HG02885 (cell line): ENCODE measurements at regions not wholly inside any gene's neighbourhood (a gene's known extent, or its start where the extent isn't known, plus 50 kb on each side); places are given as distances from the start of the nearest gene placed in this dataset.

Experiments used
- ATAC-seq: cut with Tn5 transposase; IDR thresholded peaks from one replicate; pipeline ENCODE4 v1.9.1; 2021; ENCODE audit warnings: mild to moderate bottlenecking; ENCODE audit not compliant: unreplicated experiment, poor library complexity

- no peak for ATAC-seq
Observed at GRCh38 chr20:52747845-52748284, 224.3 kb upstream of the TSHZ2 start.

- no peak for ATAC-seq
Observed at GRCh38 chr20:52746770-52747169, 225.4 kb upstream of the TSHZ2 start.

GRCh38 chr20:52746190-52746589, 226.0 kb upstream of the TSHZ2 start:
- no peak for ATAC-seq

- no peak for ATAC-seq
Observed at GRCh38 chr20:52744441-52744840, 227.7 kb upstream of the TSHZ2 start.

- no peak for ATAC-seq
Observed at GRCh38 chr20:52738081-52738480, 234.1 kb upstream of the TSHZ2 start.

- ATAC-seq, result no peak
Observed at GRCh38 chr20:52736507-52736906, 235.7 kb upstream of the TSHZ2 start.

GRCh38 chr20:52731093-52731492, 241.1 kb upstream of the TSHZ2 start:
- ATAC-seq, result no peak

GRCh38 chr20:52727740-52728456, 244.3 kb upstream of the TSHZ2 start:
- ATAC-seq, result no peak

- no peak for ATAC-seq
Observed at GRCh38 chr20:52724541-52724940, 247.6 kb upstream of the TSHZ2 start.

GRCh38 chr20:52722926-52723688, 249.1 kb upstream of the TSHZ2 start:
- no peak for ATAC-seq

GRCh38 chr20:52708137-52708536, 264.0 kb upstream of the TSHZ2 start:
- ATAC-seq, result no peak

- ATAC-seq, result no peak
Observed at GRCh38 chr20:52704553-52704952, 267.6 kb upstream of the TSHZ2 start.

- ATAC-seq, result no peak
Observed at GRCh38 chr20:52688345-52688744, 283.8 kb upstream of the TSHZ2 start.

- no peak for ATAC-seq
Observed at GRCh38 chr20:52684905-52685304, 287.3 kb upstream of the TSHZ2 start.

- no peak for ATAC-seq
Observed at GRCh38 chr20:52684176-52684575, 288.0 kb upstream of the TSHZ2 start.

GRCh38 chr20:52683761-52684160, 288.4 kb upstream of the TSHZ2 start:
- ATAC-seq, result no peak

GRCh38 chr20:52682237-52682636, 289.9 kb upstream of the TSHZ2 start:
- ATAC-seq, result no peak

GRCh38 chr20:52681288-52681687, 290.9 kb upstream of the TSHZ2 start:
- no peak for ATAC-seq

- ATAC-seq, result no peak
Observed at GRCh38 chr20:52677216-52677615, 294.9 kb upstream of the TSHZ2 start.

GRCh38 chr20:52676283-52676995, 295.7 kb upstream of the TSHZ2 start:
- ATAC-seq, result no peak

GRCh38 chr20:52675375-52675774, 296.8 kb upstream of the TSHZ2 start:
- ATAC-seq, result no peak
